Ammon's horn (tissue), 1 donor: ENCODE measurements at regions not wholly inside any gene's neighbourhood (a gene's known extent, or its start where the extent isn't known, plus 50 kb on each side); places are given as distances from the start of the nearest gene placed in this dataset.
"Not testable (repeated sequence)": the region's sequence is repeated elsewhere in the genome, so short reads cannot be mapped to it uniquely, and the experiment has no call there.

ENCODE experiments used
- DNase-seq: peaks from one replicate; pipeline ENCODE4 v3.0.0-alpha.2; 2016; ENCODE audit warnings: low spot score

DNA sequence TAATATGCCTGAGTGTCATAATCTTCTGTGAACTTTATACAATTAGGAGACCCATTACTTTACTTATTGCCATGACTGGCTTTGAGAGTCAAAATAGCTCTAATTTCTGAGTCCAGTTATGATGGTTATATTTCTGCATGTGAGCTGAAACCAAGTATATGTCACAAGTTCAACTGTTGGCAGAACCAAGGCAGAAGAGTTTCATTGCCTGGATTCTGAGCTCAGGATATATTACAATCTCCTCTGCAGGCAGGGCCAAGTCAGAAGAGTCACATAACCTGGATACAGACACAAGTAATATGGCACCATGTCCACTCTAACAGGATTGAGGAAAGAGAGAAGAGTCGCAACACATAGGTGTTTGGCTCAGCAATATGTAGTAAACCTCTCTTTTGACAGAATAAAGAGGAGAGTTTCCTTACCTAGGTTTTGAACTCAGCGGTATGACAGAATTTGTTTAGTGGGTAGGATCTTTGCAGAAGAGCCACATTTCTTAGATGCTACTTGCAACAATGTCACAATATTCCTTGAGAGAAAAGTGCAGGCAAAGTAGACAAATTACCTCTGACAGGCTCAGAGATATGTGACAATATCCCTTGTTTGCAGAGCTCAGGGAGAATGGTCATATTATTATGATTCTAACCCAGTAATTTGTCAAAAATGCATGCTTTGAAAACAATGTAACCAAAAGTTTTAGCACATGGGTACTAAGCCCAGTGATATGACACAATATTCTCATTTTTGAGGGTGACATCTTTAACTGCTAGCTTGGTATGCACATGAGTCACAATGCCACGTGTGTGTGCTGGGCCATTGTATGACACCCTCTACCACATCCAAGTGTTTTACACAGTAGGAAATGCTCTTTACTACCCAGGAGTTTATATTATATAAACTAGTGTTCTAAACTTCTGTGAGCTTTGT lies 895.3 kb upstream of the AMELY start:
- no peak for DNase-seq

DNA sequence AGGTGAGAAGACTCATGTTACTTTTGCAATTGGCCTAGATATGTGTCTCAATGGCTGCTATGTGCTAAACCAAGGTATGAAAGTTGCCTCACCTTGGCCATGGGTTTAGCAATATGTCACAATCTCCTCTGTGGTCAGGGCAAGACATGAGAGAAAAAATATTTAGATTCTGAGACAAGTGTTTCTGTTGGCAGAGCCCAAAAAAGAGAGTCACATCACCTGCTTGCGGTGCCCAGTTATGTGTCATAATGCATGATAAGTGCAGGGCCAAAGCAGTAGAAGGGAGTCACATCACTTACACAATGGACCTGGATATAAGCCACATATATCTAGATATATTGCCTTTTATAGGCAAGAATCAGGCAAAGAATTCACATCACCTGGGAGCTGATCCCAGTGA lies 894.1 kb upstream of the AMELY start:
- no peak for DNase-seq

- DNase-seq: no peak
These were observed 892.2 kb upstream of the AMELY start for GRCh38 chrY:7803737-7804136.

- no peak for DNase-seq
These were observed 884.6 kb upstream of the AMELY start for GRCh38 chrY:7796128-7796527.

- peak; percentile 16 for DNase-seq
These were observed 882.9 kb upstream of the AMELY start for GRCh38 chrY:7794441-7794840.

DNA sequence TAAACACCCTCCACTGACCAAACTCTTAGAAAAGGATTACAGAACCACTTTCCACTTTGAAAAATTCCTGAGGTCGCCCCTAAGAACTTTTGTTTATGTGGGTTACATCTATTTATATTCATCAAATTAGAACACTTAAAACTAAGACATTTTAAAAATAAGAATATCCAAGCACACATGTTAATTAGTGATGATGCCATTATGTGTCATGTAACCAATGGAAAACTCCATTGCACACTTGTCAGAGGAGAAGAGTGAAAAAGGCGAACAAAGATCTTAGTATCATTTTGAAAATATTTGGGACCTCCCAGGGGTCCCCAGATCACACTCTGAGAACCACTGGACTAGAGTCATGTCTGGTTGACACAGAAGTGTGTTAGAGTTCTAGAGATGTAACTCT lies 882.4 kb upstream of the AMELY start:
- no peak for DNase-seq

DNA sequence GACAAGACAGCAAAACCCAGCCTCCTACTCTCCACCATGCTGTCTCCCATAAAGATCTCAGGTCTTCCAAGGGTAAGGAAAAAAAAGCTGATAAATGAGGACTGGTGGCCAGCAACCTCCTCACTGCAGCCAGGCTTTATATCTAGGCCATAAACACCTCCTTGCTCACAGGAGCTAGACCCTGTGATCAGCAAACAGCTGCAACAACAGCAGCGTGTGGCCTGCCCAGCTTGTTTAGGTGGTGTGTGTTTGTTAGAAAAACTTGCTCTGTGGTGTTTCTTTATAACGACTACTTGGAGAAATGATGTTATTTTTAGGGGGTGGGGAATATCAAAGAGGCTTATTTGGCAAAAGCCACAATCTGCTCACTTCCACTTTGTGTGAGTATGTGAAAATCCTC lies 880.9 kb upstream of the AMELY start:
- no peak for DNase-seq

DNA sequence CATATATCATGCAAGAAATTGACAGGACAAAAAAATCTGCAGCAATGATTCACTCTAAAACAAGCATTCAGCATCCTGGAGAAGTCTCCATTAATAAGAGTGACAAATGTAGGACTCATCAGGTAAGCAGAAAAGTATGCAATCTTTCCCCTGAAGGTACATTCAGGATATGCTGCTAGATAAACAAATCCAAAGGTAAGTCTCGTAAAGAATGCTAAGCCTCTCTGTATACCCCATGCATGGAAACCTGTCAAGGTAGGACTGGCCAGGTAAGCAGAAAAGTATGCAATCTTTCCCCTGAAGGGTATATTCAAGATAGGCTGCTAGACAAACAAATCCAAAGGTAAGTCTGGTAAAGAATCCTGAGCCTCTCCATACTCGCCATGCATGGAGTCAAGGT lies 869.9 kb upstream of the AMELY start:
- DNase-seq: no peak

- not testable (repeated sequence) for DNase-seq
These were observed 863.9 kb upstream of the AMELY start for GRCh38 chrY:7775436-7775835.

GRCh38 chrY:7771771-7772170 lies 860.2 kb upstream of the AMELY start:
- DNase-seq: no peak

GRCh38 chrY:7769790-7770375 lies 858.3 kb upstream of the AMELY start:
- no peak for DNase-seq

GRCh38 chrY:7768901-7769300 lies 857.3 kb upstream of the AMELY start:
- DNase-seq: peak; percentile 3

- no peak for DNase-seq
These were observed 842.2 kb upstream of the AMELY start for GRCh38 chrY:7753711-7754110.

- no peak for DNase-seq
These were observed 835.2 kb upstream of the AMELY start for GRCh38 chrY:7746781-7747180.

DNA sequence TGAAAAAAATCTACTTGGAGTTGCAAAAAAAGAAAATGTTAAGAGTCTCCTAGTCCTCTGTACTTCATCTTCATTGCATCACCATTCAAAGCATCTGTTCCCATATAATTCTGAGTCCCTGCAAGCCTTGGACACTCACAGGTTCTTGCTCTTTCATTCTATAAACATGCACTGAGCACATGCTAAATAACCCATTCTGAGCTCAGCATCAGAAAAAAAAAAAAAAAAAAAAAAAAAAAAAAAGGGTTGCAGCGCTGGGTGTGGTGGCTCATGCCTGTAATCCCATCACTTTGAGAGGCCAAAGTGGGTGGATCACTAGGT lies 834.0 kb upstream of the AMELY start:
- no peak for DNase-seq

- no peak for DNase-seq
These were observed 833.4 kb upstream of the AMELY start for GRCh38 chrY:7744691-7745580.

DNA sequence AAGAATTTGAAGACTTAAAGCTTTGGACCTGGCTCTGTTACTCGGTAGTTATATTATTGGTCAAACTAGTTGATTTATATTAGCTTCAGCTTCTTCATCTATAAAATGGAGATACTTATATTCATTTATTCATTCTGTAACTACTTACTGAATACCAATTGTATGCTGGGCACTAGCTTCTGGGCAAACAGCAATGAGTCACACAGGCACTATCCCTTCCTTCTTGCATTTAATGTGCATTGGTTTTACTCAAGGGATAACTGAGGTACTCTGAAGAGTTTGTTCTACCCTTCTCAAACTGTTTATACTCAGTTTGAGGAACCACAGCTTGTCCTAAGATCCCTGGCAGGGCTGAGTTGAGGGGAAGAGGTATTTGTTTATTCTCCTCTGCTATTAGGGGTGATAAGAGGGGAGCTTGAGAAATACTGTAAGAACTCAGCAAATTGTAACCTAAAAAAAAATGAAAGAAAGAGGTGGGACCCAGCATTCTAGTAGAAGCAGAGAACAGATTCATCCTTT lies 825.4 kb upstream of the AMELY start:
- DNase-seq: no peak

DNA sequence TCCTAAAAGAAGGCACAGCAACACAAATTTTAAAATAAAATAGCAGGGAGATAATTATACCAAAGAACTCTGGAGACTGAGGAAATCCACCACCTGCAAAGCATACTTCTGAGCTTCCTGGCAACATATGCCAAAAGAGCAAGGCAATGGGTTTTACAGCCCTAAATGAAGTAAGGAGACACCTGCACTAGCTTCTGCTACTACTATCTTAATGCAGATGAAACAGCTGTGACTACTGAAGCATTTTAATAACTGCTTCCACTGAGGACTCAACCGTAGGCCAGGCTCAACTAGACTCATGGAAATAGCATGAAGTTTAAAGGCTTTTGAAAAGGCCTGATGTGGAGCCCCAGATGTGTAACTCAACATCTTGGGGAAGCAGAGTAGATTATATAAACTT lies 820.1 kb upstream of the AMELY start:
- DNase-seq: no peak

GRCh38 chrY:7730664-7731063 lies 819.1 kb upstream of the AMELY start:
- no peak for DNase-seq

DNA sequence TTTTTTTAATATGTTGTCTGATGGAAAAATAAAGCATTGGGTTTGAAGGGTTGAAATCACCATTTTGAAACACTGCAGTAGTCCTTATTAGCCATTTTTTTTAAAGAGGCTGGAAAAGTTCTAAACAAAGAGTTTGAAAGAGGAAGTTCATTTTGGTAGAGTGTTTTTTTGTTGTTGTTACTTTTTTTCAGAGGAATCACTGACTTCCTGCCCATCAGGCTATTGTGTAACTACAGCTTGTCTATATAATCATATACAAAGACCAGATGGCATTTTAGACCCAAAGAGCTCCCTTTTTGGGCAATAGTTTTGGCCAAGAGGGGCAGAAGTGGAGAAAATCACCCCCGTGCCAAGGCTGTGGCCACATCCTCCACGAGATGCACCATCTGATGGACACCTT lies 818.5 kb upstream of the AMELY start:
- no peak for DNase-seq

DNA sequence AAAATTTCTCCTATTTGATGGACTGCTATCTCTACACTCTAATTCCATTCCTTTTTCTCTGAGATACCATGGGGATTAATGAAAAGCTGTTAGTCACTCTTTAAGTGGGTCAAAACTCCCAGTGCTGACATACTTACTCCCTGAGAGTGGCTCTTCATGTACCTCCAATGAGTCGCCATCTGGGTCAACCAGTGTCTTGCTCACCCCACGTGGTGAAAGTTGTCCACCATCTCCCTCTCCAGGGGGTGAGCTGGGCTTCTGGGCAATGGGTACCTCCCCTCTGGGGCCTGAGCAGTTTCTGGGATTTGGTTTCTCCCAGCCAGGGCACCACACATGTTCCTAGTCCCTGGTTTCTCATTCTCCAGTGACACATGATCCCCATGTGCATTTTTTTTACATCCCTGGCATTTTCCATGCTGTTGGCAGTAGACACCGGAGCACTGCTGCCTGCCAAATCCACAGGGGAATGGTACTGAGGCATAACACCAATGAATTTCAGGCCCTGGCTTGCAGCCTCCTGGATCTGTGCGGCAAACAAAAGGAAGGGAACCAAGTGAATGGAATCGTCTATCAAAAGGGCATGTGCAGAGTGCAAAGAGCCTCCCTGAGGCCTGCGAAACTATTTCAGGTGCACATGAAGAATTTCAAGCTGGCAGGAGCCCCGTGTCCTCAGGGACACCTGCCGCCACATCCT lies 817.9 kb upstream of the AMELY start:
- peak; percentile 20 for DNase-seq

DNA sequence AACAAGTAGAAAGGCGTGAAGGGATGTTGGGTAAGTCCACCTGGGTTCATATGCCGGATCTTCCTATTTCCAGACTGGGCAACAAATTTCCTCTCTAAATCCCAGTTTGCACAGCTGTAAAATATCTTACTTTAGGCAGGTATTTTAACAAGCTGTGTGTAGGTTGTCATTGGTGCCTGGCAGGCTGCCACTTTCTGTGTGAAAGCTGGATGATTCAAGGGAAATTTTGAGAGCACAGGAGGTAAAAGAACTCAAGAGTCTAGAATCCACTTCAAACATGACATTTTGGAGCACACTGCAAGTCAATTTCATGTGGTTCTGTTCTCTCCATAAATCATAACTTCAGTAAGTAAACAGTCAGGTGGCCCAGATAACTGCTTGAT lies 817.4 kb upstream of the AMELY start:
- no peak for DNase-seq
